Peyer's patch (tissue), 4 donors: ENCODE measurements at regions not wholly inside any gene's neighbourhood (a gene's known extent, or its start where the extent isn't known, plus 50 kb on each side); places are given as distances from the start of the nearest gene placed in this dataset.
A peak's percentile ranks its signal among the peaks of the same experiment; 100 is the strongest.

Experiments
- DNase-seq, 3 donors: peaks; one replicate each; pipeline ENCODE4 v3.0.0-alpha.2; 2017 to 2019
- H3K27ac ChIP-seq, 4 donors: fragments of 200-600 bp; sonication (generic); one replicate each; pipeline ENCODE4 v1.5.1; 2016 to 2019
- H3K27me3 ChIP-seq, 2 donors: fragments of 200-600 bp; sonication (generic); one replicate each; pipeline ENCODE4 v1.5.1; 2019
- H3K36me3 ChIP-seq, 3 donors: fragments of 200-600 bp; sonication (generic); one replicate each; pipeline ENCODE4 v1.5.1; 2016 to 2019
- H3K4me1 ChIP-seq, 4 donors: fragments of 200-600 bp; sonication (generic); one replicate each; pipeline ENCODE4 v1.5.1; 2016 to 2019
- H3K4me3 ChIP-seq, 4 donors: fragments of 200-600 bp; sonication (generic); 1 replicate in 3 of 4; 2 replicates in 1 of 4; pipeline ENCODE4 v1.5.1; 2016 to 2019; ENCODE audit warnings: mild to moderate bottlenecking in 1 of 4
- H3K9me3 ChIP-seq, 4 donors: fragments of 200-600 bp; sonication (generic); one replicate each; pipeline ENCODE4 v1.5.1; 2016 to 2019; ENCODE audit warnings: mild to moderate bottlenecking in 1 of 4
- POLR2A ChIP-seq, 2 donors: fragments of 450-650 bp; IDR thresholded peaks; one replicate each; pipeline ENCODE4 v1.5.1; 2017; ENCODE audit warnings: antibody characterized with exemption in 2 of 2, mild to moderate bottlenecking in 2 of 2, moderate library complexity in 2 of 2
- TF ChIP-seq, protein P1 (sequence below), 6 experiments: fragments of 450-650 bp in 4 of 6; fragments of 200-600 bp in 2 of 6; sonication (generic) in 1 of 6; IDR thresholded peaks; one replicate each; pipeline ENCODE4 v1.5.1; 2017 to 2019; ENCODE audit warnings: antibody characterized with exemption in 6 of 6, mild to moderate bottlenecking in 3 of 6, moderate library complexity in 1 of 6

DNA sequence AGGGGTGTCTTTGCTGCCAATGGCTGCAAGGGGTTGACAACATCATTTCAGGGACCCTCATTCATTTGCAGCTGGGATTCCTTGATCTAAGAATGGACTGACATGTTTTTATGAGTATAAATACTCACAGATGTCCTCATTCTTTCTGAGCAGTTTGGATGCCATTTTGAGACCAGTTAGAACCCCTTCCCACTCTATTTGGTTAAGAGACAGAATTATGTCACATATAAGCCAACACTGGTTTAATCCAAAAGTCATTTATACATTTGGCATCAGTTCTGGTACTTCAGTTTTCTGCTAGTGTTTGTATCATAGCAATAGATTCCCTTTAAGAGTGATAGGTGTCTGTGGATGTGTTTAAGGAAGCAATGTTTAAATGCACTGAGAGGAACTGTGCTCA is 248.8 kb downstream of the SAMD5 start:
- TF ChIP-seq, protein P1, sequence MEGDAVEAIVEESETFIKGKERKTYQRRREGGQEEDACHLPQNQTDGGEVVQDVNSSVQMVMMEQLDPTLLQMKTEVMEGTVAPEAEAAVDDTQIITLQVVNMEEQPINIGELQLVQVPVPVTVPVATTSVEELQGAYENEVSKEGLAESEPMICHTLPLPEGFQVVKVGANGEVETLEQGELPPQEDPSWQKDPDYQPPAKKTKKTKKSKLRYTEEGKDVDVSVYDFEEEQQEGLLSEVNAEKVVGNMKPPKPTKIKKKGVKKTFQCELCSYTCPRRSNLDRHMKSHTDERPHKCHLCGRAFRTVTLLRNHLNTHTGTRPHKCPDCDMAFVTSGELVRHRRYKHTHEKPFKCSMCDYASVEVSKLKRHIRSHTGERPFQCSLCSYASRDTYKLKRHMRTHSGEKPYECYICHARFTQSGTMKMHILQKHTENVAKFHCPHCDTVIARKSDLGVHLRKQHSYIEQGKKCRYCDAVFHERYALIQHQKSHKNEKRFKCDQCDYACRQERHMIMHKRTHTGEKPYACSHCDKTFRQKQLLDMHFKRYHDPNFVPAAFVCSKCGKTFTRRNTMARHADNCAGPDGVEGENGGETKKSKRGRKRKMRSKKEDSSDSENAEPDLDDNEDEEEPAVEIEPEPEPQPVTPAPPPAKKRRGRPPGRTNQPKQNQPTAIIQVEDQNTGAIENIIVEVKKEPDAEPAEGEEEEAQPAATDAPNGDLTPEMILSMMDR (IDR thresholded peaks at IDR 0.05) = no peak
- no peak for TF ChIP-seq POLR2A (IDR thresholded peaks at IDR 0.05)
- DNase-seq = no peak
- H3K9me3 ChIP-seq = no peaks in the 10 kb centered on the region

DNA sequence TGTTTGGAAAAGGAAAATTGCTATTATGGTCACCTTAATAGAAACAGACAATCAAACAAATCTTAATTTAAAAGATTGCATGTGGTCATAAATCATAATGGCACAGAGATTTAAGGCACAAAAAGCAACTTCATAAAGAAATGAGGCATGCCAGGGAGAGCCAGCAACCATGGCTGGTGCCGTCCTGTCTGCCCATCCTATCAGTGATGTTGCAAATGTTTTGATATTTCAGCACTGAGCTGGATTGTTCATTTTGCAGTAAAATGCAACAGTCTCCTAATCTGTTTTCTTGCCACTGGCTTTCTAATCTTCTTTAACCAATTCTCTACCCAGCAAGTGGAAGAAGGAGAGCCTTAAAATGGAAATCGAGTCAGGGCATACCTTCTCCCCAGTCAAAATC is 249.8 kb downstream of the SAMD5 start:
- H3K4me1 ChIP-seq = no peaks in the 10 kb centered on the region
- no peak overlapping the region for H3K27ac ChIP-seq
- DNase-seq = no peak
- no peak overlapping the region for H3K4me3 ChIP-seq
- H3K27me3 ChIP-seq = no peaks in the 10 kb centered on the region
- TF ChIP-seq, protein P1 (IDR thresholded peaks at IDR 0.05) = no peak
- no peak for TF ChIP-seq POLR2A (IDR thresholded peaks at IDR 0.05)
- no peaks in the 10 kb centered on the region for H3K9me3 ChIP-seq
- no peaks in the 10 kb centered on the region for H3K36me3 ChIP-seq

More for the DNA sequence above, 248.8 kb downstream of the SAMD5 start:
- no peak overlapping the region for H3K27ac ChIP-seq
- no peaks in the 10 kb centered on the region for H3K27me3 ChIP-seq
- no peaks in the 10 kb centered on the region for H3K4me1 ChIP-seq
- no peaks in the 10 kb centered on the region for H3K36me3 ChIP-seq
- no peak overlapping the region for H3K4me3 ChIP-seq

DNA sequence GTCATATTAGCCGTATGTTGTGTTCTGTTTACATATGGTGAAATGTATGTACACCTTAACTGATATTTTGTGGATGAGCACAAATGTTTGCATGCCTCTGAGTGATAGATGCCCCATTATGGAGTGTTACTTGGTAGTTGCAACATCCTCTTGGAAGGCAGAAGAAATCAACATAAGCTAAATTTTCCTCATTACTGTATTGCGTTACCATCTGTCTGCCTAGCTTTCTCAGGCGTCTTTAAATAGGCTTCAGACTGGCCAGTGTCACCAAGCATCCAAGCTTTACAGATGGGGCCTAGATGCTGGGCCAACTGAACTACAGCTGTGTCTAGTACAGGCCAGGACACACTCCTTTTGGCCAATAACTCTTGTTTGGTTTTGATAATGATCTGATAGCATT is 250.6 kb downstream of the SAMD5 start:
- Histone ChIP-seq H3K9me3 (no peaks in the 10 kb centered on the region), H3K4me3 (no peak overlapping the region), H3K4me1 (no peaks in the 10 kb centered on the region), H3K27ac (peak overlapping the region in 1 of 4 donors; percentile 5), H3K27me3 (no peaks in the 10 kb centered on the region), H3K36me3 (no peaks in the 10 kb centered on the region)
- no peak for TF ChIP-seq POLR2A (IDR thresholded peaks at IDR 0.05)
- TF ChIP-seq, protein P1 (IDR thresholded peaks at IDR 0.05) = no peak
- no peak for DNase-seq

DNA sequence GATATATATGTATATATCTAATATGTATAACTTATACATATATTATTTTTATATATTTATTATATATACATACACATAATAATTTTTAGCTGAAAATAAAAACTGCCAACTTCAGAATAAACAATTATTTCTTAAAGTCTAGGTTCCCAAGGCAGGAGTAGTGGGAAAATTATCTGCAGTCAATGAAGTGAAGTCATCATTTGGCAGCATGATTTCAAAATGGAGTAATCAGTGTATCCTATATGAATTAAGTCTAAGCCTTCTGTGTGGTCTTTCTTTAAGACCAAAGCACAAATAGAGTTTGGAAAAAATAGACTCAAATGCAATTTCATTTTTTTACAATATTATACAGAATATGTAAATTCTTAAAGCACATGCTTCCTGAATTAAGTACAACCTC is 251.0 kb downstream of the SAMD5 start:
- Histone ChIP-seq H3K27me3 (no peaks in the 10 kb centered on the region), H3K4me1 (no peaks in the 10 kb centered on the region), H3K36me3 (no peaks in the 10 kb centered on the region), H3K27ac (no peak overlapping the region), H3K4me3 (no peak overlapping the region), H3K9me3 (no peaks in the 10 kb centered on the region)
- no peak for DNase-seq
- TF ChIP-seq POLR2A (IDR thresholded peaks at IDR 0.05) = no peak
- TF ChIP-seq, protein P1 (IDR thresholded peaks at IDR 0.05) = no peak

DNA sequence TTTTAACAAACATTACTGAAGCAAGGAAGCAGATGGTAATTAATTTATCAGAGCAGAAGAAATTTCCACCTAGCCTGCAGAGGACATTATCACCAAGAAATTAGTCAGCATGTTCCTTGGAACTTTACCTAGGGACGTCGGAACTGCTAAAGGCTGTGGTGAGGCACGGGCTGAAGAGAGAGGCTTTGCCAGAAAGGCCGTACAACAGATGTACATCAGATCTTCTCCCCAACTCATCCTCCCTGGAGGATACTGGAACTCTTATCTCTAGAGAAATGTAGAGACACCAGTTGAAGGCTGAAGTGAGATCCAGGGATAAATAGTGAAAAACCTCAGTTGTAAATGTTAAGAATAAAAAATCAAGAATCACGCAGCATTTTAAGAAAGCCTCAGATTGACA is 257.1 kb downstream of the SAMD5 start:
- DNase-seq = no peak
- no peak overlapping the region for H3K27ac ChIP-seq
- H3K36me3 ChIP-seq = no peaks in the 10 kb centered on the region
- TF ChIP-seq POLR2A (IDR thresholded peaks at IDR 0.05) = no peak
- TF ChIP-seq, protein P1 (IDR thresholded peaks at IDR 0.05) = no peak
- no peaks in the 10 kb centered on the region for H3K9me3 ChIP-seq
- no peaks in the 10 kb centered on the region for H3K4me1 ChIP-seq
- no peaks in the 10 kb centered on the region for H3K27me3 ChIP-seq
- no peak overlapping the region for H3K4me3 ChIP-seq

DNA sequence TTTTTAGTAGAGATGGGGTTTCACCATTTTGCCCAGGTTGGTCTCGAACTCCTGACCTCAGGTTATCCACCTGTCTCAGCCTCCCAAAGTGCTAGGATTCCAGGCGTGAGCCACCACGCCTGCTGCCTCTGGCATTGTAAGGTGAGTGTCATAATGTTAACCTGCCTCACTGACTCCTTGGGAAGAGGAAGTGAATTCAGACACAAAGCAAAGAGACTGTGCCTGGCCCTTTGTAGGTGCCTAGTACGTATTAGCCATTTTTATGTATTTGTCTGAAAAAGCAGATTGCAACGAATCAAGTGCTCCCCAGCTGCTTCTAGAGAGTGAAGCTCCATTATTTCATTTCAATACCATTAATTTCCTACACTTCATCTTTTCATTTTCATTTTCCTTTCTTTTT is 260.5 kb downstream of the SAMD5 start:
- no peaks in the 10 kb centered on the region for H3K4me1 ChIP-seq
- TF ChIP-seq, protein P1 (IDR thresholded peaks at IDR 0.05) = no peak
- no peak for TF ChIP-seq POLR2A (IDR thresholded peaks at IDR 0.05)

More for the DNA sequence above, 260.5 kb downstream of the SAMD5 start:
- Histone ChIP-seq H3K27me3 (no peaks in the 10 kb centered on the region), H3K36me3 (no peaks in the 10 kb centered on the region), H3K9me3 (no peaks in the 10 kb centered on the region), H3K27ac (no peak overlapping the region), H3K4me3 (no peak overlapping the region)
- DNase-seq = no peak
